Transverse colon (tissue), 3 donors: ENCODE measurements at regions not wholly inside any gene's neighbourhood (a gene's known extent, or its start where the extent isn't known, plus 50 kb on each side); places are given as distances from the start of the nearest gene placed in this dataset.
"Not testable (repeated sequence)": the region's sequence is repeated elsewhere in the genome, so short reads cannot be mapped to it uniquely, and the experiment has no call there.

ENCODE experiments used
- CTCF ChIP-seq, 5 experiments: fragments of 200-600 bp in 3 of 5; fragments of 450-650 bp in 2 of 5; sonication (generic) in 3 of 5; IDR thresholded peaks; 1 replicate in 2 of 5; 2 replicates in 3 of 5; pipeline ENCODE4 v1.5.1; 2016 to 2017; ENCODE audit warnings: antibody characterized with exemption in 5 of 5, inconsistent platforms in 3 of 5, mild to moderate bottlenecking in 2 of 5, moderate library complexity in 1 of 5
- EP300 ChIP-seq: sonication (generic); formaldehyde crosslinking; IDR thresholded peaks from one replicate; pipeline ENCODE4 v1.6.1; 2017; ENCODE audit warnings: antibody characterized with exemption, low read depth
- POLR2A ChIP-seq: fragments of 450-650 bp; IDR thresholded peaks from one replicate; pipeline ENCODE4 v1.6.1; 2016; ENCODE audit warnings: antibody characterized with exemption, mild to moderate bottlenecking, moderate library complexity

GRCh38 chr15:84503101-84503500 is 97.7 kb upstream of the ZSCAN2 start:
- not testable (repeated sequence) for TF ChIP-seq CTCF (IDR thresholded peaks at IDR 0.05); POLR2A; EP300
